Psoas muscle (tissue), 7 donors: ENCODE measurements at regions not wholly inside any gene's neighbourhood (a gene's known extent, or its start where the extent isn't known, plus 50 kb on each side); places are given as distances from the start of the nearest gene placed in this dataset.

Experiments
- ATAC-seq, 4 donors: fragments of 200-7000 bp; cut with Tn5 transposase; one replicate each; pipeline ENCODE4 v1.9.1; 2020; ENCODE audit warnings: moderate library complexity in 3 of 4, mild to moderate bottlenecking in 2 of 4
- DNase-seq, 2 donors: peaks; one replicate each; pipeline ENCODE4 v3.0.0-alpha.2; 2020
- H3K27ac ChIP-seq: fragments of 200-600 bp; one replicate; pipeline ENCODE4 v1.8.0; 2022
- H3K27me3 ChIP-seq, 3 donors: fragments of 200-600 bp in 1 of 3; one replicate each; pipeline versions ENCODE4 v1.6.1 to v1.8.0; 2013 to 2022; ENCODE audit warnings: low read length in 2 of 3, mild to moderate bottlenecking in 2 of 3, moderate library complexity in 1 of 3; ENCODE audit not compliant: insufficient read depth in 3 of 3
- H3K36me3 ChIP-seq, 2 donors: fragments of 200-600 bp in 1 of 2; one replicate each; pipeline versions ENCODE4 v1.6.1 to v1.8.0; 2013 to 2022; ENCODE audit warnings: low read depth in 1 of 2, mild to moderate bottlenecking in 1 of 2, moderate library complexity in 1 of 2; ENCODE audit not compliant: insufficient read depth in 1 of 2
- H3K4me1 ChIP-seq: fragments of 200-600 bp; one replicate; pipeline ENCODE4 v1.8.0; 2022
- H3K4me3 ChIP-seq: fragments of 200-600 bp; one replicate; pipeline ENCODE4 v1.8.0; 2022; ENCODE audit warnings: mild to moderate bottlenecking
- H3K9me3 ChIP-seq: fragments of 200-600 bp; one replicate; pipeline ENCODE4 v1.8.0; 2022
- CTCF ChIP-seq: fragments of 200-600 bp; IDR thresholded peaks from one replicate; pipeline ENCODE4 v1.8.0; 2022; ENCODE audit warnings: antibody characterized with exemption
- WGBS, 3 donors: extraction: QIAGEN DNeasy Blood & Tissue Kit; methylation state at CpG; one replicate each; pipeline versions ENCODE4 v1.1.6 to v1.1.7; 2013; 5-methylcytosine and 5-hydroxymethylcytosine counted together
- intact Hi-C, 2 donors: fragments of 100-400 bp; cut with DNase I; formaldehyde crosslinking; loops; one replicate each; pipeline versions ENCODE4 v1.11.0 to v1.14.2; 2022
- donor health status: healthy with polysubstance abuse.
- donor health status: DM: no; HTN: no; CAD: no; lungs with moderate emphysema.
- donor health status: Bipolar disorder and iron deficiency.
- donor health status: healthy.
- donor health status: DM: yes; HTN: yes; CAD: no.
- donor health status: DM: no; HTN: no; CAD: no.
- donor health status: DM: yes; HTN: yes; CAD: no.

GRCh38 chr4:111066001-111066400 is 443.1 kb upstream of the PITX2 start:
- H3K36me3 ChIP-seq: no peaks in the 10 kb centered on the region
- ATAC-seq (no peak), DNase-seq (no peak)
- no peaks in the 10 kb centered on the region for H3K27me3 ChIP-seq
- 63 to 87% (median 79%) methylated on average over 2 of the region's 2 CpGs for WGBS, 3 donors
- H3K4me3 ChIP-seq: no peak overlapping the region
- H3K4me1 ChIP-seq: no peaks in the 10 kb centered on the region
- intact Hi-C loops: no loop called here
- H3K9me3 ChIP-seq: no peaks in the 10 kb centered on the region
- H3K27ac ChIP-seq: no peak overlapping the region
- TF ChIP-seq CTCF: no peak

- DNase-seq (no peak), ATAC-seq (no peak)
- no peak overlapping the region for H3K4me3 ChIP-seq
- TF ChIP-seq CTCF: no peak
- no peaks in the 10 kb centered on the region for H3K9me3 ChIP-seq
- H3K36me3 ChIP-seq: no peaks in the 10 kb centered on the region
- no peak overlapping the region for H3K27ac ChIP-seq
- no peaks in the 10 kb centered on the region for H3K27me3 ChIP-seq
- no peaks in the 10 kb centered on the region for H3K4me1 ChIP-seq
- intact Hi-C loops: no loop called here
These were observed 443.6 kb upstream of the PITX2 start for GRCh38 chr4:111066447-111066846.

- Histone ChIP-seq H3K36me3 (no peaks in the 10 kb centered on the region), H3K9me3 (no peaks in the 10 kb centered on the region), H3K27ac (no peak overlapping the region), H3K27me3 (no peaks in the 10 kb centered on the region), H3K4me1 (no peaks in the 10 kb centered on the region), H3K4me3 (no peak overlapping the region)
- no peak for TF ChIP-seq CTCF
- intact Hi-C loops: no loop called here
- DNase-seq (no peak), ATAC-seq (no peak)
- 28 to 57% (median 42%) methylated on average over 1 of the region's 1 CpG for WGBS, 3 donors
These were observed 444.0 kb upstream of the PITX2 start for GRCh38 chr4:111066887-111067286.

- intact Hi-C loops: no loop called here
- ATAC-seq: no peak
- 84 to 90% (median 87%) methylated on average over 3 of the region's 3 CpGs for WGBS, 3 donors
These were observed 446.0 kb upstream of the PITX2 start for GRCh38 chr4:111068883-111069282.

More at GRCh38 chr4:111068883-111069282, 446.0 kb upstream of the PITX2 start:
- Histone ChIP-seq H3K27ac (no peak overlapping the region), H3K27me3 (no peaks in the 10 kb centered on the region), H3K36me3 (no peaks in the 10 kb centered on the region), H3K4me1 (no peaks in the 10 kb centered on the region), H3K9me3 (peaks cover 7% of the 10 kb centered on the region), H3K4me3 (no peak overlapping the region)
- DNase-seq: no peak
- no peak for TF ChIP-seq CTCF
